Cardiac muscle cell (in vitro differentiated cells and primary cell): ENCODE measurements at regions not wholly inside any gene's neighbourhood (a gene's known extent, or its start where the extent isn't known, plus 50 kb on each side); places are given as distances from the start of the nearest gene placed in this dataset.
"Not testable (repeated sequence)": the region's sequence is repeated elsewhere in the genome, so short reads cannot be mapped to it uniquely, and the experiment has no call there.

ENCODE experiments used
- DNase-seq, 2 donors: peaks; one replicate each; pipeline versions ENCODE4 v3.0.0 to v3.0.0-alpha.2; 2010 to 2017; ENCODE audit warnings: low read depth in 1 of 2, low spot score in 1 of 2
- H3K27ac ChIP-seq: fragments of 200-600 bp; sonication (generic); 2 replicates; pipeline ENCODE4 v1.5.1; 2016
- H3K27me3 ChIP-seq: fragments of 200-600 bp; sonication (generic); 2 replicates; pipeline ENCODE4 v1.6.0; 2016; ENCODE audit warnings: control low read depth
- H3K36me3 ChIP-seq: fragments of 200-600 bp; sonication (generic); 2 replicates; pipeline ENCODE4 v1.5.1; 2016; ENCODE audit warnings: control low read depth
- H3K4me1 ChIP-seq: fragments of 200-600 bp; sonication (generic); 2 replicates; pipeline ENCODE4 v1.8.1; 2017; ENCODE audit warnings: low read depth, mild to moderate bottlenecking, mixed run types
- H3K4me3 ChIP-seq: fragments of 200-600 bp; sonication (generic); 2 replicates; pipeline ENCODE4 v1.5.1; 2016; ENCODE audit warnings: mild to moderate bottlenecking
- H3K9me3 ChIP-seq: fragments of 200-600 bp; sonication (generic); 2 replicates; pipeline ENCODE4 v1.5.1; 2017; ENCODE audit warnings: low read depth, mild to moderate bottlenecking, control low read depth
- CTCF ChIP-seq: IDR thresholded peaks from 2 replicates; pipeline ENCODE4 v1.5.1; 2012; ENCODE audit warnings: low read depth, mild to moderate bottlenecking, low read length

- Histone ChIP-seq H3K27me3 (no peaks in the 10 kb centered on the region), H3K4me3 (no peak overlapping the region), H3K36me3 (no peaks in the 10 kb centered on the region), H3K27ac (no peak overlapping the region), H3K9me3 (no peaks in the 10 kb centered on the region), H3K4me1 (no peaks in the 10 kb centered on the region)
- no peak for DNase-seq
- no peak for TF ChIP-seq CTCF
These were observed 76.1 kb upstream of the PNPLA4 start for GRCh38 chrX:8003147-8003883.

- DNase-seq: peak in 1 of 2 donors; percentile 3
- Histone ChIP-seq H3K36me3 (no peaks in the 10 kb centered on the region), H3K27ac (no peak overlapping the region), H3K27me3 (no peaks in the 10 kb centered on the region), H3K4me1 (peaks cover 10% of the 10 kb centered on the region), H3K4me3 (no peak overlapping the region), H3K9me3 (no peaks in the 10 kb centered on the region)
- TF ChIP-seq CTCF: no peak
These were observed 69.6 kb upstream of the PNPLA4 start for GRCh38 chrX:7996851-7997250.

GRCh38 chrX:7996414-7996813 lies 69.2 kb upstream of the PNPLA4 start:
- TF ChIP-seq CTCF: peak; percentile 50
- Histone ChIP-seq H3K36me3 (no peaks in the 10 kb centered on the region), H3K27me3 (no peaks in the 10 kb centered on the region), H3K27ac (no peak overlapping the region), H3K9me3 (no peaks in the 10 kb centered on the region), H3K4me1 (peaks cover 10% of the 10 kb centered on the region), H3K4me3 (no peak overlapping the region)
- DNase-seq: peak; percentile 46 to 65

GRCh38 chrX:7993873-7994272 lies 66.7 kb upstream of the PNPLA4 start:
- Histone ChIP-seq H3K27me3 (no peaks in the 10 kb centered on the region), H3K9me3 (no peaks in the 10 kb centered on the region), H3K4me3 (no peak overlapping the region), H3K36me3 (no peaks in the 10 kb centered on the region), H3K4me1 (peaks cover 10% of the 10 kb centered on the region), H3K27ac (no peak overlapping the region)
- TF ChIP-seq CTCF: no peak
- DNase-seq: no peak

GRCh38 chrX:7988013-7988759 lies 61.0 kb upstream of the PNPLA4 start:
- H3K27ac ChIP-seq, H3K36me3 ChIP-seq, H3K4me3 ChIP-seq, H3K9me3 ChIP-seq, H3K27me3 ChIP-seq, DNase-seq, H3K4me1 ChIP-seq: not testable (repeated sequence)
